Stimulated activated CD8-positive, alpha-beta memory T cell treated with anti-CD3 and anti-CD28 coated beads, Interleukin-12 subunit alpha, Interleukin-12 subunit beta, amount 100 ng/mL, for 24 hours (primary cell): ENCODE measurements at regions not wholly inside any gene's neighbourhood (a gene's known extent, or its start where the extent isn't known, plus 50 kb on each side); places are given as distances from the start of the nearest gene placed in this dataset.
"Not testable (repeated sequence)": the region's sequence is repeated elsewhere in the genome, so short reads cannot be mapped to it uniquely, and the experiment has no call there.

Experiments used
- DNase-seq: peaks from one replicate; pipeline ENCODE4 v3.0.0-alpha.2; 2020; ENCODE audit errors: extremely low read depth

DNA sequence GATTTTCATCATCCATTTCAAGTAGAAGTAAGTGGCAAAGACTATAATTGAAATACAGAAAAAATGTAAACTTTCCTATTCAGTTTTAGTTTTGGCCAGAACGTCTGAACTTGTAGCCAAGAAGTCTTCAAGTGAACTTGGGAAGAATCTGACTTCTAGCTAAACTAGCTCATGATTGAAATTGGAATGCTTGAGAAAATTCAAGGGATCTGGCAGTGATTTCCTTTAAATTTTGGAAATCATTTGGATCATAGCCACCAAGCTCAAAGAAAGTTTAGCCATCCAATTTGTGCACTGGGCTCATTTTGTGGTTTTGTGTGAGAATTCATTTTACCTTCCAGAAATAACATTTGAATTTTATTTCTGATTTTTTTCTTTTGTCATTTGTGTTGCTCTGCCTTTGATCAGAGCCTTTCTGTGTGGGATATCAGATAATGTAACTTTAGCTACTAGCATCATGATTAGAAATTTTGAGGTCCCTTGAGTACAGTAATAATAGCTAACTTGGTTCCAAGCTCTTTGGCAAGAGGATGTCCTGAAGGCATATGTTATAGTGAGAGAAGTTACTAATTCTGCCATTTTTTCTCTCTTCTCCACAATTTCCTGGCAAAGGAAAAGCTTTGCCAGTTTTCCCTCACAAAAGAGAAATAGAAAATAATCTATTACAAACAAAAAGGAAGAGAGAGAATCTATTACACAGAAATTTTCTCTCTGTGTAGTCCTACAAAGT is 2123.7 kb upstream of the RAG2 start:
- DNase-seq: no peak

DNA sequence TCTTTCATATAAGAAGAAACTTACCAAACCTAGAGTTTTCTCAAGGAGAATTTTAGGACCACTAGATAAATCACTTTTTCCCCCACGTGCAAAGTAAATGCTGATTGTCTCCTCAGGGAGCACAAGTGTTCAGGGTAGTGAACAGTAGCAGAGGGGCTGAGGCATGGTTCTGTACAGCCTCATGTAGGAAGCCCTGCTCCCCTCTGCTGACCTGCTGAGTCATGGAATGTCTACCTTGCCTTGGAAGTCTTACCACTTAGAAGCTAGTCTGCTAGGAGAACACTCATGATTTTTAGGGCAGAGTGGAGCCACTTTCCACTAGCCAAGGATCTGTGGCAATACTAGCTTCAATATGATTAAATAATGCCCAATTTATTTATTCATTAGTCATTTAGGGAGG is 2120.6 kb upstream of the RAG2 start:
- no peak for DNase-seq

DNA sequence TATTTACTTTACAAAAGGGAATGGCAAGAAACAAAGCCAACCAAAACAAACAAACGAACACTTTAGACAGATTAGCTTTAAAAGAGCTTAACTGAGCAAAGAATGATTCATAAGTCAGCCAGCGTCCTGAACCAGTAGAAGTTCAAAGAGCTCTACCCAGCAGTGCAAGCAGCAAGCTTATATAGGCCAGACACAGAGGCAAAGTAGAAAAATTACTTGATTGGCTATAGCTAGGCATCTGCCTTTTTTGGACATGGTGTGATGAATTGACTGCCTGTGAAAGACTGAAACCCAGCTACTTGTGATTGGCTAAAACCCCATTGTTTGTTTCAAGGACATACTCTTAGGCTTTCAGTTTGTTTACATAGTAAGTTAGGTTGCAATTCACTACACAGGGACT is 2120.0 kb upstream of the RAG2 start:
- DNase-seq: no peak

DNA sequence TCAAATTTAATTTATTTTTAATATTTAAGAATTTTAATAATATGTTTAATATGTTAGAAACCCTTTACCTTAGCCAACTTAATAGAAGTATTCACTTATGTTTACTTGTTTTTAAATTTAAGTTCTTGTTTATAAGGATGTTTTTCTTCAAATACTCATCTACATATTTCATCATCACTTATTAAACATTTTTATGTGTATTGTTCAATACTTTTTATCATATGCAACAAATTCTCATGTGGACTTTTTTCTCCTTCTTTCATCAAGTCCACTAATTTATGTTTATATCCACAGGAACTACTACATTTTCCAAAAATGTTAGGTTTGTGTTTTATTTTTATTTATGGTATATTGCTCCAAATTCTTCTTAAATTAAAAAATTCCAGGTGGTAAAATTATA is 2113.1 kb upstream of the RAG2 start:
- no peak for DNase-seq

DNA sequence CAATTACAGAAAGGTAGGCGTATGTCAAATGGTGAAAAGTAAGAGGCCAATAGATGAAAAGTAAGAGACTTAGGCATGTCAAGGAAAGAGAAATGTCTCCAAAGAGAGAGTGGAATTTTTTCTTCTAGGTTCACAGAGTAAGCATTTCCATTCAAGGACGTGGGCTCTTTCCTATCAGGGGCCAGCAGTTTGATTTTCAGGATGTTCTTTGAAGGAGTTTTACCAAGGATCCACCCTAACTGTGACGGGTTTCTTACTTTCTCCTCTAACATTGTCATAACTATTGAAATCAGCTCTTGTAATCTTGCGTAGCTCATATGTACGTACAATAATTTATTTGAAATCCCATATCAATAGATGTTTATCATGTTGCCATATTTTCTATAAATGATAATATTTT is 2112.2 kb upstream of the RAG2 start:
- no peak for DNase-seq

DNA sequence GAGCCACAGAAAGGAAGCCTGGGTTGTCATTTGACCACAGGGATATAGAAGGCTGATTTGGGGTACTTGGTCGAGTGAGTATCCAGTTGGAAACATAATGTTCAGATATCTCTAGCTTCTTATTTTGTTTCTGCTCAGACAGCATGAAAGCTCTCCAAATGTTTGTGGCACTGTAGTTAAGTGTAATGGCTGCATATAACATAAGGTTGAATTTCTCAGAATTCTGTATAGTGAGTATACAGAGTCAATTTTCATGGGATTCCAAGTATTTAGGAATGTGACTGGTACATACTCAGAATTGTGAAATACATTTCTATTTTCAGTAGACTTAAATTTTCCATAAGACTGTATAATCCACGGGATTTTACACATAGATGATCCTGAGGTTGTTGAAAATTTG is 2102.1 kb upstream of the RAG2 start:
- no peak for DNase-seq

DNA sequence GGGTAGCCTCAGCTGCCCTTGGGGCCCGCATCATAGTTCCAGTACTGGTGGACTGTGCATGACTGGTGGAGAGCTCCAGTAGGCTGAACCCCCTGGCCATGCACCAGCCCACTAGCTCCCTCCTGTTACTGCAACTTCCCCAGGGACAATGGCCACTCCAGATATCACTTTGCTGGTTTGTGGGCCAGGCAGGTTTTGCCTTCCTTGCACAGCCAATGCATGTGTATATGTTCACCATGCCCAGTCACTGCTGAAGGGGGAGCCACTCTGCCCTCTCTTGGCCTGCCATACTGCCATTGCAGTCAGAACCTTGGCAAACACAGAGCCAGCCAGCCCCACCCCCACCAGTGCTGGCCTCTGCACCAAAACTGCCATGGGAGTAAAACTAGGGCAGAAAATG is 2095.3 kb upstream of the RAG2 start:
- DNase-seq: no peak

DNA sequence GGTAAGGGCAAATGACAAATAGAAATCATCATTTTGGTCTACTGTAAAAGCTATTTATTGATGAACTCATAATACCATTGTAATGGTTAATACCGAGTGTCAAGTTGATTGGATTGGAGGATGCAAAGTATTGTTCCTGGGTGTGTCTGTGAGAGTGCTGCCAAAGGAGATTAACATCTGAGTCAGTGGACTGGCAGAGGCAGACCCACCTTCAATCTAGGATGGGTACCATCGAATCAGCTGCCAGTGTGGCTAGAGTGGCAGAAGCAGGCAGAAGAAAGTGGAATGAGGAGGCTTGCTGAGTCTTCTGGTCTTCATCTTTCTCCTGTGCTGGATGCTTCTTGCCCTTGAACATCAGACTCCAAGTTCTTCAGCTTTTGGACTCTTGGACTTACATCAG is 2092.2 kb upstream of the RAG2 start:
- not testable (repeated sequence) for DNase-seq

DNA sequence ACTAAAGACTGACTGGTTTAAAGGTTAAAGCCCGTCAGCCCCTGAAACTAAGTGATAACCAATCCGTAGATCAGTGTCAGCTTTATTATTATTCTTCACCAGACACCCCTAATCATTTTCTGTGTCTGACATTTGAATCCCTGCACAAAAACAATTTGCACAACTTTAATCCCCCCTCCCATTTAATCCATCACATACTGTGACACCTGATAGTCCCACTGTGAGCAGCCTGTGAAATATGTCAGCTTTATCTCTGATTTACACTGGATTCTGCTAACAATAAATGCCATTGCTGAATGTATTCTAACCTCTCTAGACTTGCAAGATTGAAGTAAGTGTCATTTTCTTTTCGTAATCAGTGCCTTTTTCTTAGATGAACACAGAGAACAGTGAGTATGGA is 2089.0 kb upstream of the RAG2 start:
- no peak for DNase-seq

DNA sequence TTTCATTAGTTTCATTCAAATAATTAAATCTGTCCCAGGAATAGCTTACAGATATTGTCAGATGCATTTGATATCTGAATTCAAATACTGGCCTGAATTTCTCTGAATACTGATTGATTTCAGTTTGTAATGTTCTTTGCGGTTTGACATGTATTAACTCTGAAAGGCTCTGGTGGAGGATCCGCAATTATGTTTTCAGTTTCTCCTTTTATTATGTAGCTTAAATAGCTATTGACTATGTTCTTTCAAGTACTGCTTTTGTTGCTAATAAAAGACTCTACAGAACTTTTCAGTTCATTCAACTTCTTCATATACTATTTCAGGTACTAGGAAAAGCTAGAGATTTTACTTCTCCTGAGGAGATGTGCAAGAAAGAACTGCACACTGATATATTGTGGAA is 2085.4 kb upstream of the RAG2 start:
- no peak for DNase-seq

DNA sequence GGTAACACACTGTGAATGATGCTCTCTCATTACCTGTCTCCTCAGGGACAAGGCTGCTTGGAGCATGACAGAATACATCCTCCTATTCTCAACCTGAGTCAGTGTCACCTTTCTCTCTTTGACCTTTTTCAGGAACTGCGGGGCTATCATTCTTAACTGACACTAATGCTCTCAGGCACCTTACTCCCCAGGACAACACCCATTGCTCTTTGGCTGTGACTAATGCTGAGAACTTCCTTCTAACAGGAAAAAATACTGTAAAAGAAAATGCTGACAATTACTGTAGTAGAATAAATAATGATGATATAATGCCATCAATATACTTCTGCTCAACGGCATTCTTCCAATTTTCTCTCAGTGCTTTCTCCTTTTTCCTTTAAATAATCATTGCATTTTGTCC is 2082.7 kb upstream of the RAG2 start:
- DNase-seq: no peak

DNA sequence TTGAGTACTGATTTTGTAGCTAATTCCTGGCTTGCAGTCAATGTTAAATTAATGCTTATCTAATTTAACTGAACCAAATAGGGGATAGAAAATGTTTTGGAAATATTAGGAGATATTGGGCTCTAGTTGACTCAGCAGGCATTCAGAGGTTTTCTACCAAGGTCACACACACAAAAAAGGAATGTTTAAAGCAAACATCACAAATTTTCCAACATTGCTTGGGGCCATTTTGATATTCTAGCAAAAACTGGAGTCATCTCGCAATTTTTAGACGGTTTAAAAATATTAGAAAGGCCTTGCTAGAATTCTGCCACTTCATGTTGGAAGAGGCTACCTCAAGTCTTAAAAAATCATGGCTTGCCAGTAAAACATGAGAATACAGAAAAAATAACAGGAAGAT is 2082.1 kb upstream of the RAG2 start:
- no peak for DNase-seq

DNA sequence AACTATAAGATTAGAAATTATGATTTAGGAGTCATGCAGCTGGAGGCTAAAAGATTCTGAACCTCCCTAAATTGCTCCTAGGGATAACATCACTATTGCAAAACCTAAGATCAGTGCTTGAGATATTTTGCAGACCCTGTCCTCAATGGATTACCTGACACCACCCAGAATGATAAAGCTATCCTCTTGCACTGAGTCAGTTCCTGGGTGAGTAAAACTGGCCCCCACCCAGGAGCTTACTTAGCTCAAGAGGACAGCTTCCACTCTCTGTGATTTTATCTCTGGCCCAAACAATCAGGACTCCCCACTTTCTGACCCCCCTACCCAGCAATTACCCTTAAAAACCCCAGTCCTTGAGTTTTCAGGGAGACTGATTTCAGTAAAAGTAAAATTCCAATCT is 2074.4 kb upstream of the RAG2 start:
- no peak for DNase-seq

DNA sequence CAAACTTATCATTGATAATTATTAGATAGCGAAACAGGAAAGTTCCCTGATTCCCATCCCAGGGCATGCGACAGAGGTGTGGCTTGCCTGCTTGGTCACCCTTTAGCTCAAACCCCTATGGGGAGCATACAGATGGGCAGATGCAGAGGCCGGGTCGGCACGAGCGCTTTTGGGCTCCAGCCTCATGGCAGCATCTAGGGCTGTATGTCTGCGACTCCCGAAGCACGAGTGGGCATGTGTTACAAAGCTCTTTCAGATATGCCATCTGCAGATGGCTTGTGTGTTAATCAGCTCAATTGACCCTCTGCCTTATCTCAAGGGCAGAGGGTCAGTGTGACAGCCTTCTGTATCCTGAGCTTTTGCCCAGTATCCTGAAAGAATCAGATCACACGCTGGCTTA is 2069.3 kb upstream of the RAG2 start:
- no peak for DNase-seq

DNA sequence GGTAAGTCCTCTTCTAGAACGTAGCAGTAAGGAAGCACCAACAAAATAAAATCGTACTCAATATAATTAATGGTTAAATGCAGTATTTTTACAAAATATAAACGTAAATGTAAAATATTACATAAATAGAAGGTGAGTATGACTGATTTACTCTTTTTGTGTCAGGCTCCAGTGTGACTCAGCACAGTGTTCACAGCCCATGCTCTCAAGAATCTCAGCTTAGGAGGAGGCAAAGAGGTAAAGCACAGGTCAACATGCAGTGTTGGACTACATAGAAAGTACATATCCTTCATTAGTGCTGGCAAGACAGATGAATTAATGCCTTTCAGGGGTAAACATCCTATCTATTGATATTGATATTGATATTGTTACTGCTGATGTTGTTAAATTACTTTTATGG is 2050.6 kb upstream of the RAG2 start:
- no peak for DNase-seq

DNA sequence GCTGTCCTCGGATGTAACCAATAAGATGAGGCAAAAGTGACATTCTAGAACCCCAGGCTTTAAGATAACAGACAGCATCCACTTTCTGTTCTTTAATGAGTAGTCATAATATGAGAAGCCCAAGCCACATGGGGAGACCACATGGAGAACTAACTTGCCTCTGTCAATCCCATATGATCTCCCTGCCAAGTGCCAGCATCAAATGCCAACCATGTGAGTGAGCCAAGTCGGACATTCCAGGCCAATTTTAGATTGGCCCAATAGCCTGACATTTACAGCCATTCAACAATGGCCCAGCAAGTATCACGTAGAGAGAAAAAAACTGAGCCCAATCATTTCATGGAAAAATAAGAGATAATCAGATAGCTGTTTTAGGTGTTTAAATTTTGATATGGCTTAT is 2048.3 kb upstream of the RAG2 start:
- no peak for DNase-seq

DNA sequence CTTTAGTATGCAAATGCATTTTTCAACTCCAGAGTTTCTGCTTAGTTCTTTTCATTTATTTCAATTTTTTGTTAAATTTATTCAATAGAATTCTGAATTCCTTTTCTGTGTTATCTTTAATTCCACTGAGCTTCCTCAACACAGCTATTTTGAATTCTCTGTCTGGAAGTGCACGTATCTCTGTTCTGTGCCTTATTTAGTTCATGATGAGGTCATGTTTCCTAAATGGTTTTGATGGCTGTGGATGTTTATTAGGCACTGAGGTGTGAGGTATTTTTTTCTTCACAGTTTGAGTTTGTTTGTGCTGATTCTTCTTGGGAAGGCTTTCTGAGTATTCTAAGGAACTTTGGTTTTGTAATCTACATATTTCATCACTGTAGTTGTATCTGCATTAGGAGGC is 2042.8 kb upstream of the RAG2 start:
- no peak for DNase-seq

DNA sequence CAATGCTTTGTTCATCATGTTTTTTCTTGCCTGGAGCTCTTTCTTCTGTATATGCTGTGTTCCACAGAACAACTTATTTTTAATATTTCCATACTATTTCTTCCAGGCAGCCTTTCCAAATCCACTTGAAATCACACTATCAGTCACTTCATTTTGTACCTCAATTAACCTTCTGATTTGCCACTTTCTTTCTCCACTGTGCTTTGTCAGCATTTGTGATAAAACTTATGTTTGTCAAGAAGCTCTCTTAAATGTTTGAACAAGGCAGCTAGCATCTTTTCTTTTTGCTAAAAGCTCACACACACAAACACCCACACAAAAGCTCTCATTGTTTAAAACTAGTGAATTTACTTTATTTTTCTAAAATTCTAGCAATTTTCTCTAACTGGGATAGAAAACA is 2014.7 kb upstream of the RAG2 start:
- DNase-seq: no peak

DNA sequence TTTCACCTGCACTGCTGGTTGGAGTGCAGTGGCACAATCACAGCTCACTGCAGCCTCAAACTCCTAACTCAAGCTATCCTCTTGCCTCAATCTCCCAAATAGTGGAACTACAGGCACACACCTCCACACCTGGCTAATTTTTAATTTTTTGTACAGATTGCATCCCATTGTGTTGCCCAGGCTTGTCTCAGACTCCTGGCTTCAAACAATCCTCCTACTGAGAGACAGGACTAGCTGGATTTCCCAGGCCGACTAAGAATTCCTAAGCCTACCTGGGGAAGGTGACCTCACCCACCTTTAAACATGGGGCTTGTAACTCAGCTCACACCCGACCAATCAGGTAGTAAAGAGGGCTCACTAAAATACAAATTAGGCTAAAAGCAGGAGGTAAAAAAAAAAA is 2003.3 kb upstream of the RAG2 start:
- not testable (repeated sequence) for DNase-seq

DNA sequence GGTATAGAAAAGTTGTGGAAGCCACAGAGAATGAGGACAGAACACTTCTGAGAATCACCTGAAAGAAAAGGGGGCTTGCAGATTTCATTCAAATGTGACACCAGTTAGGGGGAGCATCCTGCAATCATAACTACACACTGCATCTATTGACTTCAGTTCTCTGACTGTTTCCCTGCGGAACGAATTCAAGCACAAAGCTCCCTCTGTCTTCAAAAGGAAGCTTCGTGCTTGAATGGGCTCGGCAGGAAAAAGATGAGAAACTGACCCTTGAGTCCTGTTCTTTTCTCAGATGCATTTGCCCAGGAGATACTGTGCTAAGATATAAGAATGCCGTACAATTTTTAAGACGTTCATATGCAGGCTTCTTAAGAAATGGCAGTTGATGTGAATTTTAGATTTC is 2000.4 kb upstream of the RAG2 start:
- no peak for DNase-seq

DNA sequence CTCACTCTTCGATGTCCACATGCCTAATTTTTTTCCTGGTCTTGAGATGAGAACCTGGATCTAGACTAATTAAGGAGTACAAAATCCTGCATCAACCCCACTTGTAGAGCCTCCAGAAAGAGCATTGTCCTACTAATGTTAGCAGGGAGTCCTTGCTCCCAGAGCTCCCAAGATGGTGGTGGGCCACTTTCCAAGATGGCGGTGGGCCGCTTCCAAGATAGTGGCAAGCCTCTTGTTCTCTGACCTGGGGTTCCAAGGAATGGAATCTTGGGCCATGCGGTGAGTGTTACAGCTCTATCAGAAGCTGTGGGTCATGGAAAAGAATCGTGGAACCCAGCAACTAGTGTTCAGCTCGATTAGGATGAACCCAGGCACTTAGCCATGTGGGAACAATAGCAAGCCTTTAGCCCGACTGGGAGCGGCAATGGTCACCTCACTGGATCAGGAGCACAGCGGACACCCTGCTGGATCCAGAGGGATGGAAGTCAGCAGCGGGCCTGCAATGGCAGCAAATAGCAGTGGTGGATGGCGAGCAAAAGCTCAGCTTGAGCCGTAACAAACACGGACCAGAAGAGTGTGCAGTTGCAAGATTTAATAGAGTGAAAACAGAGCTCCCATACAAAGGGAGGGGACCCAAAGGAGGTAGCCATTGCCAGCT is 1997.5 kb upstream of the RAG2 start:
- not testable (repeated sequence) for DNase-seq

DNA sequence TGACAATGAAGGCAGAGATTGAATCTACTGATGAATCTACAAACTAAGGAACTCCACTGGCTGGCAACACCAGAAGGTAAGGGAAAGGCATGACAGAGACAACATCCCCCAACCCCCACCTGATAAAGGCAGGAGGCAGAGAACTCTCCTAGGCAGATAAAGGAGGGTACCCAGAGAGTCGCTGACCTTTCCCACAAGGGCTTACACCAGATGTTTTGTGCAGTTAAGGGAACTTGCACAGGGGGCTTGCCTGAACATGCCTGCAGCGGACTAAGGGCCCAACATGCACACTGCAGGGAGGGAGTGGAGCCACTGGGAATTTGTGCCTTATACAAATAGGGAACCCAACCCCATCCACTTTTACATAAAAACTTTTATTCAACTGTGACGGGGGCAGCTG is 1996.9 kb upstream of the RAG2 start:
- DNase-seq: no peak

DNA sequence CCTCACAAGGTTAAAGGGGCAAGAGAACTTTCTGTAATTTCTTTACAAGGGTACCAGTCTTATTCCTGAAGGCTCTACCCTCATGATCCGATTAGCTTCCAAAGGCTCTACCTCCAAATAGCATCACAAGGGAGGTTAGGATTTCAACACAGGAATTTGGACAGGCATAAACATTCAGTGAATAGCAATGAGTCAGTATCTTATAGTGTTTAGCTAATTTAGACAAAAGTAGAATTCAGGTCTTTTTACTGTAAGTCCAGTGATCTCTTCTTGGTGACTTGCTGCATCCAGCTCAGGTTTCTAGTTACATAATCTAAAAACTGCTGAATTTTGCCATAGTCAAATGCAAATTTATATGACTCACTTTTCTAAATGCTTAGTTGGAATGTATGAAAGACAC is 1995.6 kb upstream of the RAG2 start:
- DNase-seq: no peak

DNA sequence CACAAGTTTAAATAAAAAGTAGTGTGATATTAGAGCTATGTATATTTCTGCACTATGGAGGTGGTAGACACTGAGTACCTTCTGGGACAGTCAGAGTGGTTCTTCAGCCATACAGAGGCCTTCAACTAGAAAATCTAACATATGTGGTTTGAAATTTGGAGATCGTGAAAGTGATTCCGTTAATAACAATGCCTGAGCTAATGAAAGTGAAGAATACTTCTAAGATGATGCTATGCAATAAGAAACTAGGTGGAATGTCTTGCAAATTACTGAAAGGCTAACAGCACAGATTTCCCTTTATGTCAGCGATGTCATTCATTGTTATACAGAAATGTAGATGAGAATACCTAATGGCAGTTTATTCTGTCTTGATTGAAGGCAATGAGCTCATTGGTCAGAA is 1984.7 kb upstream of the RAG2 start:
- DNase-seq: no peak
